K562 (cell line): ENCODE measurements at regions not wholly inside any gene's neighbourhood (a gene's known extent, or its start where the extent isn't known, plus 50 kb on each side); places are given as distances from the start of the nearest gene placed in this dataset.

Experiments used
- ATAC-seq: fragments of 200-7000 bp; cut with Tn5 transposase; 3 replicates; pipeline ENCODE4 v1.9.1; 2020; ENCODE audit warnings: moderate library complexity
- BruUV-seq: library from RNA; stranded (reverse); fragments of 400-500 nt; replicated peaks from 2 replicates; lab custom pipeline; 2021; lab: Mats Ljungman, UMichigan
- CTCF ChIA-PET: fragments of 300-600 bp; formaldehyde crosslinking; extraction: SDS; loops from one replicate; lab custom pipeline; 2021; ENCODE audit warnings: low intra/inter-chr PET ratio; lab: Yijun Ruan, JAX
- POLR2A ChIA-PET: fragments of 300-600, 350-650 bp; sonication (Branson Sonifier 250); formaldehyde crosslinking; extraction: SDS; loops from one replicate; lab custom pipeline; 2021; ENCODE audit warnings: antibody characterized with exemption, inconsistent platforms; lab: Yijun Ruan, JAX
- DNase-seq, 4 experiments: peaks; one replicate each; pipeline versions ENCODE4 v3.0.0 to v3.0.0-alpha.2; 2011 to 2018; ENCODE audit warnings: low spot score in 3 of 4, mixed read lengths in 3 of 4; ENCODE audit errors: extremely low read depth in 1 of 4
- FAIRE-seq: peaks from 2 replicates; lab custom pipeline; 2011; peaks lifted over from hg19 to GRCh38; lab: Jason Lieb, UNC
- H2AFZ ChIP-seq: 2 replicates; pipeline ENCODE4 v1.6.0; 2011; ENCODE audit warnings: low read depth, low read length, control low read depth, inconsistent platforms
- H3K27ac ChIP-seq: fragments of 200-600 bp; 3 replicates; pipeline ENCODE4 v1.8.0; 2011; ENCODE audit warnings: low read depth, mild to moderate bottlenecking, control low read depth, inconsistent platforms, low read length, moderate library complexity, mixed read lengths; ENCODE audit errors: extremely low read depth
- H3K27me3 ChIP-seq, 2 experiments: fragments of 300-600 bp in 1 of 2; 2 replicates in 1 of 2; 3 replicates in 1 of 2; pipeline versions ENCODE4 v1.6.0 to v1.8.0; 2011; ENCODE audit warnings: inconsistent platforms in 2 of 2, low read length in 2 of 2, mild to moderate bottlenecking in 1 of 2, mixed read lengths in 1 of 2, moderate library complexity in 1 of 2; ENCODE audit not compliant: control insufficient read depth in 2 of 2, insufficient read depth in 2 of 2
- H3K36me3 ChIP-seq: fragments of 300-600 bp; 3 replicates; pipeline ENCODE4 v1.8.0; 2011; ENCODE audit warnings: mild to moderate bottlenecking, low read length, inconsistent platforms; ENCODE audit not compliant: control insufficient read depth, insufficient read depth
- H3K4me1 ChIP-seq, 2 experiments: fragments of 200-600 bp in 1 of 2; replicated peaks in 1 of 2; 2 replicates in 1 of 2; 3 replicates in 1 of 2; pipeline versions ENCODE4 v1.5.1 to v1.8.0; 2011; ENCODE audit warnings: inconsistent platforms in 2 of 2, low read length in 2 of 2, mild to moderate bottlenecking in 1 of 2, mixed read lengths in 1 of 2, moderate library complexity in 1 of 2; ENCODE audit not compliant: control insufficient read depth in 2 of 2, insufficient read depth in 2 of 2
- H3K4me2 ChIP-seq: 2 replicates; pipeline ENCODE4 v1.6.1; 2011; ENCODE audit warnings: low read length, control low read depth, inconsistent platforms, mixed read lengths; ENCODE audit not compliant: insufficient read depth
- H3K4me3 ChIP-seq: fragments of 200-600 bp; sonication (generic), shearing (Covaris generic); 2 replicates; pipeline ENCODE4 v1.5.1; 2016; ENCODE audit warnings: control low read depth, inconsistent platforms
- H3K79me2 ChIP-seq: fragments of 200-600 bp; 3 replicates; pipeline ENCODE4 v1.8.0; 2011; ENCODE audit warnings: low read length, inconsistent platforms; ENCODE audit not compliant: control insufficient read depth, insufficient read depth
- H3K9ac ChIP-seq, 2 experiments: 2 replicates each; pipeline versions ENCODE4 v1.6.0 to v1.6.1; 2011; ENCODE audit warnings: low read depth in 2 of 2, low read length in 2 of 2, control low read depth in 1 of 2, inconsistent platforms in 1 of 2, mild to moderate bottlenecking in 1 of 2, mixed read lengths in 1 of 2; ENCODE audit not compliant: insufficient read depth in 1 of 2
- H3K9me1 ChIP-seq: one replicate; pipeline ENCODE4 v1.6.0; 2011; ENCODE audit warnings: inconsistent platforms, mild to moderate bottlenecking, low read length, moderate library complexity; ENCODE audit not compliant: control insufficient read depth, insufficient read depth
- H3K9me3 ChIP-seq: replicated peaks from 2 replicates; pipeline ENCODE4 v1.5.1; 2011; ENCODE audit warnings: low read depth, low read length, inconsistent platforms; ENCODE audit not compliant: control insufficient read depth, insufficient read depth
- H4K20me1 ChIP-seq: replicated peaks from 2 replicates; pipeline ENCODE4 v1.6.1; 2011; ENCODE audit warnings: low read length, inconsistent platforms, mixed read lengths; ENCODE audit not compliant: control insufficient read depth, insufficient read depth
- CSDE1 ChIP-seq, 2 experiments: fragments of 450-650 bp; IDR thresholded peaks; 2 replicates each; pipeline ENCODE4 v1.6.1; 2016; ENCODE audit warnings: mild to moderate bottlenecking in 1 of 2
- DEAF1 ChIP-seq: fragments of 450-650 bp; formaldehyde crosslinking; IDR thresholded peaks from 2 replicates; pipeline ENCODE4 v1.4.0; 2020; ENCODE audit warnings: mild to moderate bottlenecking, moderate library complexity
- E2F3 ChIP-seq: fragments of 250-450 bp; sonication (Bioruptor Pico); IDR thresholded peaks from 2 replicates; pipeline ENCODE4 v1.4.0; 2020; ENCODE audit warnings: mild to moderate bottlenecking
- E4F1 ChIP-seq: fragments of 250-450 bp; sonication (Bioruptor Pico); IDR thresholded peaks from 2 replicates; pipeline ENCODE4 v1.5.0; 2021; ENCODE audit warnings: mild to moderate bottlenecking, borderline replicate concordance
- HCFC1 ChIP-seq: IDR thresholded peaks from 2 replicates; pipeline ENCODE4 v1.6.1; 2012; ENCODE audit warnings: low read depth, low read length, improper control_type of control experiment
- HOMEZ ChIP-seq: fragments of 250-450 bp; sonication (Bioruptor Pico); IDR thresholded peaks from 2 replicates; pipeline ENCODE4 v1.4.0; 2020; ENCODE audit warnings: mild to moderate bottlenecking, moderate library complexity
- MAZ ChIP-seq, 2 experiments: fragments of 450-650 bp in 1 of 2; sonication (generic) in 1 of 2; formaldehyde crosslinking; IDR thresholded peaks in 1 of 2; conservative IDR thresholded peaks in 1 of 2; 2 replicates each; pipeline versions ENCODE4 v1.4.0 to v1.5.0; 2020; ENCODE audit warnings: mild to moderate bottlenecking in 1 of 2, missing genetic modification reagents in 1 of 2
- MEF2A ChIP-seq: IDR thresholded peaks from 2 replicates; pipeline ENCODE4 v1.6.1; 2011; ENCODE audit warnings: low read depth, mild to moderate bottlenecking, low read length, moderate library complexity; ENCODE audit not compliant: control insufficient read depth
- POU5F1 ChIP-seq: fragments of 150-350 bp; IDR thresholded peaks from 2 replicates; pipeline ENCODE4 v1.6.1; 2014; ENCODE audit warnings: borderline replicate concordance, low read length, low read depth, mild to moderate bottlenecking; ENCODE audit not compliant: partially characterized antibody
- PRMT5 ChIP-seq: sonication (generic); formaldehyde crosslinking; IDR thresholded peaks from 2 replicates; pipeline ENCODE4 v1.5.0; 2020; ENCODE audit warnings: missing genetic modification reagents
- RUNX1 ChIP-seq: sonication (generic); IDR thresholded peaks from 2 replicates; pipeline ENCODE4 v1.6.1; 2016; ENCODE audit warnings: antibody characterized with exemption, low read depth
- SAFB ChIP-seq: fragments of 200-400 bp; formaldehyde crosslinking; IDR thresholded peaks from 2 replicates; pipeline ENCODE4 v1.6.1; 2017; ENCODE audit warnings: low read depth, low read length, borderline replicate concordance
- ZNF239 ChIP-seq: fragments of 250-450 bp; sonication (Bioruptor Pico); IDR thresholded peaks from 2 replicates; pipeline ENCODE4 v1.4.0; 2020; ENCODE audit warnings: mild to moderate bottlenecking
- WGBS: fragments of 100-300 bp; shearing (Covaris generic); methylation state at CpG from one replicate; pipeline ENCODE4 v1.1.6; 2016; ENCODE audit warnings: low coverage, mixed read lengths; ENCODE audit not compliant: insufficient coverage; ENCODE audit errors: missing lambda C conversion rate; 5-methylcytosine and 5-hydroxymethylcytosine counted together
- in situ Hi-C: fragments of 300-500 bp; cut with MboI; formaldehyde crosslinking; loops from 4 replicates; pipeline ENCODE4 v1.15.0; 2018; ENCODE audit warnings: inconsistent platforms, mixed read lengths
- intact Hi-C: fragments of 100-400 bp; cut with micrococcal nuclease; formaldehyde crosslinking; loops from 2 replicates; pipeline ENCODE4 v1.14.2; 2022

- no peak overlapping the region for H2AFZ ChIP-seq
- no peaks in the 10 kb centered on the region for H4K20me1 ChIP-seq
- in situ Hi-C loops: no loop called here
- CTCF ChIA-PET: no interaction called here
- intact Hi-C loops: no loop called here
- H3K27ac ChIP-seq: no peak overlapping the region
- H3K9me3 ChIP-seq: no peaks in the 10 kb centered on the region
- H3K36me3 ChIP-seq: no peaks in the 10 kb centered on the region
- no peak for DNase-seq
- peaks cover 0 to 5% of the 10 kb centered on the region in 2 experiments; a peak in 1 of 5 replicates for H3K27me3 ChIP-seq
- no peaks in the 10 kb centered on the region for H3K4me1 ChIP-seq
- FAIRE-seq: no peak
- no peak for ATAC-seq
- TF ChIP-seq MEF2A (no peak), E4F1 (CRISPR knock-in tag) (no peak), PRMT5 (CRISPR knock-in tag) (no peak), HOMEZ (CRISPR knock-in tag) (no peak), ZNF239 (CRISPR knock-in tag) (no peak), SAFB (no peak), CSDE1 (IDR thresholded peaks at IDR 0.05) (no peak), MAZ (CRISPR knock-in tag; conservative IDR thresholded peaks at IDR 0.05 in 1 of 2, IDR thresholded peaks at IDR 0.05 in 1 of 2) (no peak), POU5F1 (no peak), HCFC1 (no peak), RUNX1 (no peak), E2F3 (CRISPR knock-in tag) (no peak), DEAF1 (no peak)
- TF ChIP-seq, all 486 proteins: peak for 0
- Histone ChIP-seq H3K9ac (no peak overlapping the region), H3K4me2 (no peak overlapping the region), H3K9me1 (no peaks in the 10 kb centered on the region), H3K79me2 (no peaks in the 10 kb centered on the region), H3K4me3 (no peak overlapping the region)
- POLR2A ChIA-PET: interaction anchor here (0.6 kb wide), 1 partner anchor 40 kb away, joined by 3 read pairs; no protein-coding TSS in a partner anchor
- WGBS: 0% methylated on average over 6 of the region's 6 CpGs
- BruUV-seq: no TSS peak
Measured at GRCh38 chr1:29716306-29716705, 480.0 kb downstream of the PTPRU start.
